ENCODE measurements at regions not wholly inside any gene's neighbourhood (a gene's known extent, or its start where the extent isn't known, plus 50 kb on each side); places are given as distances from the start of the nearest gene placed in this dataset.
"Not testable (repeated sequence)": the region's sequence is repeated elsewhere in the genome, so short reads cannot be mapped to it uniquely, and the experiment has no call there.

DNA sequence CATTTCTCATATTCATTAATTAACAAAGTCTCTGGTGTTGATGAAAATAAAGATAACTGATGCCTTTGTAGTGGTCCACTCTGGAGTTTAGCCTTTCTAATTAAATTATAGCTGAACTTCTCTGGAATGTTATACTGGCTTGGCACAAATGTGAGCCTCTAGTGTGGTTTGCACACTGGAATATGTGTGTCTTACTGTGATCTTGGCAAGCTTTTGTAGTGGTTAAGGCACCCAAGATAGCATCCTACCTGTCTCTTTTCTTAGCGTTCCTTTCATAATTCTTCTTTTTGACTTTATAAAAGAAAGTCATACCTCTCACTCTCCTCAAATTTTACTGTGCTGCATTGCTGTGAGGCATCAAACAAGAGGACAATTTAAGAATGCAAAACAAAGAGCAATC, 107.4 kb downstream of the UTRN start:
- H3K4me3 ChIP-seq (ENCODE audit: low read depth, low read length), result no peak overlapping the region

DNA sequence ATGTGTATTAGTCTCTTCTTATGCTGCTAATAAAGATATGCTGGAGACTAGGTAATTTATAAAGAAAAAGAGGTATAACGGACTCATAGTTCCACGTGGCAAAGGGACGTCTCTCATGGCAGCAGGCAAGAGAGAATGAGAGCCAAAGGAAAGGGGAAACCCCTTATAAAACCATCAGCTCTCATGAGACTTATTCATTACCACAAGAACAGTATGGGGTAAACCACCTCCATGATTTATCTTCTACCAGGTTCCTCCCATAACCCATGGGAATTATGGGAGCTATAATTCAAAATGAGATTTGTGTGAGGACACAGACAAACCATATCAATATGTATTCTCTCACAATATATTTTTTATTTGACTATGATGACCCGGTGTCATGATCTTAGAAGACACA, 109.1 kb downstream of the UTRN start:
- no peak overlapping the region for H3K4me3 ChIP-seq (ENCODE audit: low read depth, low read length)

DNA sequence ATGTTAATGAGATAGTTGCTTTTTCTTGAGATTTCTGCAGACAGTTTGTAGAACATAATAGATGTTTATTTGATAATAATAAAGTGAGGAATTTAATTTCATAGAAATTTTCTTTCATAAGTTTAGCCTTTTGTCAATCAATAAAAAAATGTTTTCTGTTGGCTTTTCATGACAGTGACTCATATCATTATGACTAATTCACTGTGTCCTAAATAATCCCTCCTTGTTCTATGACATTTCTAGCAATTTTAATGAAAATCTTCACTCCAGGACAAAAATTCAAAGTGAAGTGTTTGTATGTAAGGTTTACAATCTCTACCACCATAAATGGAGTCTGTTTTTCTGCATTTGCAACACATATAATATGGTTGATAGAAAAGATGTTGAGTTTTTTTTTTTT, 109.9 kb downstream of the UTRN start:
- no peak overlapping the region for H3K4me3 ChIP-seq (ENCODE audit: low read depth, low read length)

DNA sequence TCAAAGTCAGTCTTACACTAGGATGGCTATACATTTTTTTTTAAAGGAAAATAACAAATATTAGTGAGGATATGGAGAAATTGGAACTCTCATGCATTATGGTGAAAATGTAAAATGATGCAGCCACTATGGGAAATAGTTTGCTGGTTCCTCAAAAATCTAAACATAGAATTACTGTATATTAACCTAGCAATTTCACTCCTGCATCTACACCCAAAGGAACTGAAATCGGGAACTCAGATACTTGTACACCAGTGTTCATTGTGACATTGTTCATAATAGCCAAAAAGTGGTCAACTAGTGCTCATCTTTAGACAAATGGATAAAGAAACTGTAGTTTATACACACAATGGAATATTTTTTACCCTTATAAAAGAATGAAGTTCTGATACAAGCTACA, 110.7 kb downstream of the UTRN start:
- no peak overlapping the region for H3K4me3 ChIP-seq (ENCODE audit: low read depth, low read length)

DNA sequence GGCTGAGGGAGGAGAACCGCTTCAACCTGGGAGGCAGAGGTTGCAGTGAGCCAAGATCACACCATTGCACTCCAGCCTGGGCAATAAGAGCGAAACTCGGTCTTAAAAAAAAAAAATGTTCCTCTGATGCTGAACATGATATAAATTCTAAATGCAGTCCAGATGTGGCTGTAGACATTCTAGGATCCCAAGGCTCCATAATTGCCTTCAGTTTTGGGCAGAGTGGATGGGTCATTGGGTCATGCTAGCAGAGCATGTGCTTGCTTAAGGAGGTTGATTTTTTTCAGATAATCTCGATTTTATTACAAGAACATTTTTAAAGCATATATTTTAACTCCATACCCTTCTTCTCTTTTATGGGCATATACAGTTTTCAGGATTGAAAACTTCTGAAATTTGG, 112.0 kb downstream of the UTRN start:
- H3K4me3 ChIP-seq (ENCODE audit: low read depth, low read length), result no peak overlapping the region

DNA sequence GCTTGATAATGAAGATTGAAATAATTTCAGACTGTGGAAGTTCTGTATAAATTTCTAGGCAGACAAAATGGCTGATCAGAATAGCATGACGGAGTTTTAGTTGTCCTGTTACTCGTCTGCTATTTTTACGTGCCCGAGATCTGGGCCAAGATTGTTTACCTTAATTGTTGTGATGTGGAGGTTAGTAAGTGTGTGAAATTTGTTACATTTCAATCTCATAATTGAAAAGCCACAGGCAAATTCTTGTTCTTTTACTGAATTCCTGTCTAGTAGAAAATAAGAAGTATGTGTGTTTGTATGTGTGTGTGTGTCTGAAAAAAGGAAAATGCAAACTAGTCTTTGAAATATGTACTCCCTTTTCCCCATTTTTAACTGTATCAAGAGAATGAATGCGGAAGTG, 115.2 kb downstream of the UTRN start:
- no peak overlapping the region for H3K4me3 ChIP-seq (ENCODE audit: low read depth, low read length)

DNA sequence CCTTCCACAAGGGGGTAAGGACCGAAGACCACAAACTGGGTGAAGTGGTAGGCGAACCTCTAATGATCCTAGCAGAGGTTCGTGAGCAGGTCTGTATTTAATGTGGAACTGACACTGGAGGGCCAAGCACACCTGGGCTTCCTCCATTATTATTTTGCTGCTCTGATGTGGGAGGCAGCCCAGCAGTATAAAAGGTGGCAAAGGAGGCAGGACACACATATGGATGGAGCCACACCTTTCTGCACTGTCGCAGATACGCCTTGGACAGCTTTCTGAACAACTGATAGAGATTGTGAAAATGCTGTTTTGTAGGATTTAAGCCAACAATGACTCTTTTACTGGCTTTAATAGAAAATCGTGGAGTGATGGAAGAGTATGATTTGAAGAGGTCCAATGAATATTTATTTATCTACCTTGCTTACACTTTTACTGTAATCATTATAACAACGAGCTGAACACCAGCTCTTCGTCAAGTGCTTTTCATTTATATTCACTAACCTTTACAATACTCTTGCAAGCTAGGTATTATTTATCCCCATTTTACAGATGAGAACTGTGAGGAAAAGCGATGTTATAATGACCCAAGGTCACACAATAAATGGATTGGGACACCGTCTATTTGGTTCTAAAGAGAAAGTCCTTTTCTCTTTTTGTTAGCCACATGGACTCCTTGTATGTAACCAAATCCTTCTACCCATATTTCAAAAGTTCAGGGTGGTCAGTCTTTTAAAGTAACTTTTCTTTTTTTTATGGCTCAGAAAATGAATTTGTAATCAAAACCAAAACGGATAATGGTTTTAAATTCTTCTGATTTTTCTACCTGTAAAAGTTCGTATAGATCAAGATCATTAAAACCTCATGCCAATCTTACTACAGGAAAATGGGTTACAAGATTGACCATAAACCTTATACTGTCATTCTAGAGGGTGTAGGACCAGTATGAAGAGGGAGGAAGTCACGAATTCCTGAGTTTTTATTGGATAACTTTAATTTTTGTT, 116.9 kb downstream of the UTRN start:
- H3K4me3 ChIP-seq (ENCODE audit: low read depth, low read length), result no peak overlapping the region

DNA sequence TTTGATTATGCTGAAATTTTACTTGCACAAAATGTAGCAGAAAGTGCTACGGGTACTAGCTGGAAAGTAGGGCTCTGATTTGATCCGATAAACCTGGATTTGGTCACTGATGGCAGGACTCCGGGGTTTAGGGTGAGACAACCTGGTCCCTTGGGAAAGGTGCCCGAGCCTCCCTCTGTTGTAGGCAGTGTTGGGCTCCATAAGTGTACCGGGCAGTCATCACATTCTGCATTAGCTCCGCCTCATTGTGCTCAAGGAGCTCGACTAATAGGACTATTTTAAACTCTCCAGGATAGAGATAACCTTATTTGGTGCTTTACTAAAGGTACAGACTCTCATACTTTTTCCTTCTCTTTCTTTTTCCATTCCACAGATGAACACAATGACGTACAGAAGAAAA, 117.6 kb downstream of the UTRN start:
- no peak overlapping the region for H3K4me3 ChIP-seq (ENCODE audit: low read depth, low read length)

DNA sequence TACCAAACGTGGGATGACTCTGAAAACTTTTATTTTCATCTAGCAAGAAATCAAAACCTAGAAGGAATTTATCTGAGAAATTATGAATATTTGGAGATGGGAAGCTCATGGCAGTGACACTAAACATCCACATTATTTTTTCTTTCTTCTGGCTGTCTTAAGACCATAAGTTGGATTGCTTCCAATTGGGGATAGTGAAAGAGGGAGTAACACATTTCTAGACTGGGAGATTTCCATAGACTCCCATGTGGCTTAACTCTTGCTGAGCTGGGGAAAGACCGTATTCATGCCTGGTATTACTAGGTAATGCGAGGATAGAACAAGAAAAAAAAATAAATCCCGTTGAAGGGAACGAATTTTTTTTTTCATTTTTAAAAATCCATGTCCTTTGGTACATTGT, 120.0 kb downstream of the UTRN start:
- no peak overlapping the region for H3K4me3 ChIP-seq (ENCODE audit: low read depth, low read length)

DNA sequence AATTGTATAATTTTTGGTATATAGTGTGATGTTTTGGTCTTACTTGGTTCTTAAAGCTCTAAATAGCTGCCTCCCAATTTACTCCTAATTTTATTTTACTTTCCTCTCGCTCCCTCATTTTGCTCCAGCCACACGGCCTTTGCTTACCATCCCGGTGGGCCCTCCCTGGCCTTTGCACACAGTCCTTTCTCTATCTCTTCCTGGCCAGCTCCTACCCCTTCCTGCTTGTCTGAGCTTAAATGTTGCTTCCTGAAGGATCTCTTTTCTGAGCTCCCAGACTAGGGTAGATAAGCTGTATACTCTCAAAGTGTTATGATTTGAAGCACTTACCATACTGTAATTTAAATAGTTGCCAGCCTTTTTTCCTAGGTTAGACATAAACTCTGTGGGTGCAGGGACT, 121.7 kb downstream of the UTRN start:
- no peak overlapping the region for H3K4me3 ChIP-seq (ENCODE audit: low read depth, low read length)

DNA sequence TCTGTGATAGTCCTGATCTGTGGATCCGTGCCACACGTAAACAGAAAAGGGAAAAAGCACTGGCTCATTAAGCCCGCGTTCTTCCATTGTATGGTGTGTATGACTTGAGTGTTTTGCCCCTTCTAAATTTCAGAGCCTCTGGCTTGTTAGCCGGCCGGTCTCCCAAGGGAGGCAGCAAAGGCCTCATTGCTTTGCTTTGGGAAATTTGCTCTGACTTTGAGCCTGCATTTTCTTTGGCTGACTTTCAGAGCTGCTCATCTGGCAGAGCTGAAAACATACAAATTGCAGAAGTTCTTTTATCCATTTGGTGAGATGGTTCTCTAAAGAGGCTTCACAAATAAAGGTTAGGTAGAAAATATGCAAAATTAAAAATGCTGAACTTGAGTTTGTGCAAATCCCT, 123.0 kb downstream of the UTRN start:
- H3K4me3 ChIP-seq (ENCODE audit: low read depth, low read length), result no peak overlapping the region

DNA sequence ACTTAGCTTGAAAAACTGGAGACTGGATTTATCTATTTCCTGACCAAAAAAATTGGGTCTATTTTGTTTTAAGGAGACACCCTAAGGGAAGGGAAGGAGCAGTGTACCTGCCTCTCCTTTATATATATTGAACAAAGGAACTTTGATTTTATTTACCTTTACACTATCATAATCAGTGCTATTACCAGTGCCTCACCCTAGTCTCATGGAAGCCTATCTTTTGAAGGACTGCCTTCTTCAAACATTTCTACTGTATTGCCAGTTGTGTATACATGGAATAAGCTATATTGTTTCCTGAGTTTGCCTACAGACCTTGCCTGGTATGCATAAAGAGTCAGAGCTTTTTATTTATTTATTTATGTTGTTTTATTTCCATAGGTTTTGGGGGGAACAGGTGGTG, 124.9 kb downstream of the UTRN start:
- H3K4me3 ChIP-seq (ENCODE audit: low read depth, low read length), result no peak overlapping the region

DNA sequence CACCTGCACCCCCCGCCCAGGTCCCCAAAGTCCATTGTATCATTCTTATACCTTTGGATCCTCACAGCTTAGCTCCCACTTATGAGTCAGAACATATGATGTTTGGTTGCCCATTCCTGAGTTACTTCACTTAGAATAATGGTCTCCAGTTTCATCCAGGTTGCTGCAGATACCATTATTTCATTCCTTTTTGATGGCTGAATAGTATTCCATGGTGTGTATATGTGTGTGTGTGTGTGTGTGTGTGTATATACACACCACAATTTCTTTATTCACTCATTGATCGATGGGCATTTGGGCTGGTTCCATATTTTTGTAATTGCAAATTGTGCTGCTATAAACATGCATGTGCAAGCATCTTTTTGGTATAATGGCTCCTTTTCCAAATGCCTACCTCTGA, 125.4 kb downstream of the UTRN start:
- not testable (repeated sequence) for H3K4me3 ChIP-seq (ENCODE audit: low read depth, low read length)

DNA sequence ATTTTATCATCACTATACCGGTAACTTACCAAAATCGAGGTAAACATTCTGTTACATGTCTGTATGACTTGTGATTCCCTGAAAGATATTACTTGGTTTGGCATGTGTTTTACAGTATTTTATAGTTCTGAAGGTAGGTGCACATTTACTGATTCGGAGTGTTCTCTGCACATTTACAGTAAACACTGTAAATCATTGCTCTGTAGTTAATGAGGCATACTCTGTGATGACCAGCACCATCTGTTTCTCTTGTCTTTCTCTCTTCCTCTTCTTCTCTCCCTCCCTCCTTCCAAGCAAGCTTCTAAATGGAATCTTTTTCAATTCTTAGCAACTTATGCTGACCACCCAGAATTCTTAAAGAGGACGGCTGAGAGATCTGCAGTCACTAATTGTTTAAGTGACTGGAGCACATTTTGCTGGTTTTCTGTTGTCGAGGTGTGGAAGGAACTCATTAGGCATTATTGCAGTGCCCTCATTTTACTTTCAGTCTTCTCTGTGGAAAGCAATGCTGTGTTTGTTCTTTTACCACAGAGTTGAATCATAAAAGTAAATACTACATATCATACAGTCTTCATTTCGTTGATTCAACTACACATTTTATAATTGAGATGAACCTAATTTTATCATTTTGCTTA, 126.5 kb downstream of the UTRN start:
- H3K4me3 ChIP-seq (ENCODE audit: low read depth, low read length), result no peak overlapping the region

DNA sequence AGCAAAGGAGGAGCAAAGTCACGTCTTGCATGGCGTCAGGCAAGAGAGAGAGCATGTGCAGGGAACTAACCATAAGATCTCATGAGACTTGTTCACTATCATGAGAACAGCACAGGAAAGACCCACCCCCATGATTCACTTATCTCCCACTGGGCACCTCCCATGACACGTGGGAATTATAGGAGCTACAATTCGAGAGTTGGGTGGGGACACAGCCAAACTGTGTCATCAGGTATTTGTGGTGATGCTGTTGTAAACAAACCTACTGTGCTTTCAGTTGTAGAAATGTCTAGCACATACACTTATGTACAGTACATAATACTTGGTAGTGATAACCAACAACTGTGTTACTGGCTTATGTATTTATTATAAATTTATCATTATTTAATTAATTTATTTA, 128.3 kb downstream of the UTRN start:
- H3K4me3 ChIP-seq (ENCODE audit: low read depth, low read length), result no peak overlapping the region

DNA sequence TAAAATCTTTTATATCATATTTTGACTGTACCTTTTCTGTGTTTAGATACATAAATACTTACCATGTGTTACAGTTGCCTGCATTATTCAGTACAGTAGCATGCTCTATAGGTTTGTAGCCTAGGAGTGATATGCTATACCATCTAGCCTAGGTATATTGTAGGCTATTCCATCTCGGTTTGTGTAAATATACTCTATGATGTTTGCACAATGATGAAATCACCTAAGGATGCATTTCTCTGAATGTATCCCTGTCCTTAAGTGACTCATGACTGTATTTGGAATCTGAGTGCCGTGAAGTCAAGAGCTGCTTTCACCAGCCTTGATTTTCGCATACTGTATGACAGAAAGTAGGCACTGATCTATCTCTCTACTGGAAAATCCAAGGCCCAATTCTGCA, 129.9 kb downstream of the UTRN start:
- no peak overlapping the region for H3K4me3 ChIP-seq (ENCODE audit: low read depth, low read length)

DNA sequence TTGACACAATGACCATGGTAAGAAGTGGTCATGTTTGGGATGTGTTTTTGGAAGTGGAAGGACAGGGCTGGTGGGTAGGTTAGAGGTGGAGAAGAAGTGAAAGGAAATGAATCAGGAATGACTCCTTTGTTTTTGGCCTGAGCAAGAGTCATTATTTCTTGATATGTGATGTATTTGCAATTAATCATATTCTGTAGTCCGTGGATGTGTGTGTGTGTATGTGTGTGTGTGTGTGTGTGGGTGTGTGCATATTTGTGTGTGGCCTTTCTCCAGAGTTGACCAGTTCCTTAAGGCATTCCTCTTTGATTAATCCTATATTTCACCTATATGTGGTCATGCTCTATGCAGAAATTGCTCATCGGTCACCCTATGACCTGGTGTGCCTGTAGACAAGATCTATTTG, 130.7 kb downstream of the UTRN start:
- no peak overlapping the region for H3K4me3 ChIP-seq (ENCODE audit: low read depth, low read length)

DNA sequence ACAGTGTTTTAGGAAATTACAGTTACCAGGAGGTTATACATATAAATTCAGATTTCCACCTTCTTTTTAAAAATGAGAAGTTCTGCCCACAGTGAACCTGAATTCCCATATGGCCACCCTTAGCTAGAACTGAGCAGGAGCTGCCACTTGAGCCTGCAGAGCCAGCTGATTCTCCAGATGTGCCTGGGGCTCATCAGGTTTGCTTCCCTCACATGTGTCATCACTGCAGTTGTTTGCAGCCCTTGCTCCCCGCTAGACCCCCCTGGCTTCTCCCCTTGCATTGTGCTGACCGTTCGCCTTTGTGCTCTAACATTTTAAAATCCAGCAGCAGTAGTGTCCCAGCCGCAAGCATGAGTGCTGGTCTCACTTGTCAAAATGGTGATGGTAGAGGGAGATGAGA, 131.1 kb downstream of the UTRN start:
- no peak overlapping the region for H3K4me3 ChIP-seq (ENCODE audit: low read depth, low read length)

DNA sequence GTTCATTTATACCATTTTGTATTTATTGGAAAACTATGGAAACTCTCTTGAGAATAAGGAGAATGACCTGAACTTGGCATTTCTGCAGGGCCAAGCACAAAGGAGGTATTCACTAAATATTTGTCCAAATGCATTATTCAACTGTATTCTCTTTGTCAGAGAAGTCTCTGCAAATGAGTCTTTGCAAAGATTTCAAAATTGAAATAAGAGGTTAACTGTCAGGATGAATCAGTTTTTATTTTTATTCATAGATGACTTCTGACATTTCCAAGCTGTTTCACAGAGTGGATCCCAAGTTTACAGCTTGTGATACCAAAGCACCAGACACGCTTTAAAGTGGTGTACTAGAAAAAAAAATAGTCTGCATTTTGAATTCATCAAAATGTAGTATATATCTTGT, 131.6 kb downstream of the UTRN start:
- H3K4me3 ChIP-seq (ENCODE audit: low read depth, low read length), result no peak overlapping the region

DNA sequence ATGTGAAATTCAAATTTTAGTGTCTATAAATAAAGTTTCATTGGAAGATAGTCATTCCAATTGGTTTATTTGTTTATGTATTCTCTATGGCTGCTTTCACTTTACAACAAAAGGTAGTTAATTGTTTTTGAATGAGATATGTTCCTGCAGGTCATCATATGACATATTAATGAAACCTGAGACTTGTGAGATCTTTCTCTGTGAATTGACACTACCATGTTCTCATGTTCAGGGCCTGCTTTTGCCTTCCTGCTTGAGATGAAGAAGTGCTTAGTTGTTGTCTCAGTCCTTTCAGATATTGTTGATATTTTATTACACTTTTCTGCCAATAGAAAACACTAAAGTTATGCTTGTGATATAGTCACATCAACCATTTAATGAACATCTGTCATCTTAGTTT, 132.5 kb downstream of the UTRN start:
- H3K4me3 ChIP-seq (ENCODE audit: low read depth, low read length), result no peak overlapping the region

DNA sequence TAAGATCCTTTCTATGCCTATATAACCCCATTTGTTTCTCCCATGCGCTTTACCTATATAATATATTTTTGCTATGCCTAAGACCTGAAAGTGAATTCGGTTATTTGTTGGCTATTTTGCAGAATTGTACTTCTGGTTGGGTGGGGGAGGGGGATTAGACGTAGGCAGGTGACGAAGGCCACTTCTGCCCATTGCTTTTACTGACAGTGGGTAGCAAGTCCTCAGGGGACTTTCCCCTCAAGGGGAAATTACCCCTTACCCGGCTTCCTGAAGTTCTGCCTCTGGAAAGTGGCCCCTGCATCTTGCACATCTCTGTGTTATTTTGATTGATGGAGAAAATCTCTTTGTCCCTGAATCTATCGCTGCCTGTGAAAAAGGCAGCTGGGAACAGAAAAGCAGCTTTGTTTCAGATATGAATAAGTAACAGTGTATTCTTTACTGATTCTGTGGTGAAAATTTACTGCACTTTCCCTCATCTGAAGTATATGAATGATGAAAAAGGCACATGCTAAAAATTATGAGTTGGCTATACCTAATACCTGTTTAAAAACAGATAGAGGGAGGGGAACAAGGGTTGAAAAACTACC, 133.9 kb downstream of the UTRN start:
- H3K4me3 ChIP-seq (ENCODE audit: low read depth, low read length), result no peak overlapping the region

DNA sequence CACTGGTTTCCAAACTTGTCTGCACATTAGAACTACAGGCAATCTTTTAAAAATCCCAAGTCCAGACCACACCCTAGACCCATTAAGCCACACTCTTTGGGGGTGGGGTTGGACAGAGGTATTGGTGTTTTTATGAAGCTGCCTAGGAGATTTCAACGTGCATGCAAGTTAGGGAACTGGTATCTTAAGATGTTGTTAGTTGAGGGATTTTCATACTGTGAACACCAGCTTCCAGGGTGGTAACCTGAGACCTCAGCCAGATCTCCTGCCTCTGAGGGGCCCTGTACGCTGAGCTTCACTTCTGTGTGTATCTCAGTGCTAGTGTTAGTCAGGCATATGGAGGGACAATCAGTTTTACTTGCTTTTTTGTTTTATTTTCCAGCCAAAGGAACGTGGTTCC, 138.0 kb downstream of the UTRN start:
- H3K4me3 ChIP-seq (ENCODE audit: low read depth, low read length), result no peak overlapping the region
